ENCODE measurements at regions not wholly inside any gene's neighbourhood (a gene's known extent, or its start where the extent isn't known, plus 50 kb on each side); places are given as distances from the start of the nearest gene placed in this dataset.

DNA sequence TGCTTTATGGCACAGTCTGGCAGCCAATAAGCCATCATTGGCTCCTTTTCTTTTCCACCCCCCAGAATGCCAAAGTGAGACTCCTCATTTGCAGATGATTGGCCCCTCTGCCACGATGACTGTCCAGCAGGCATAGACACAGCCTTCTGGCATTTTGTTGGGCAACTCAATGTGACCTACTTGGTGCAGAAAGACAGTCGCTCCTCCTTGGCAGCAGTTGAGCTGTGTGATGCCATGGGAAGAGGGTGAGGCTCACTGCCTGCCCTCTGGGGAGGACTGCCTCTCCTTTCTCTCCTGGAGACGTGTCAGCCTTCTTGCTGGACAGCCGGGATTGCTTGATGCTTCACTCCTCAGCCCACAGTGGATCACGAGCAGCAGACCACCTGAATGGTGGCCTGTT is 264.9 kb downstream of the C12orf75 start:
- Histone ChIP-seq H3K4me3 (replicated peaks in 1 of 4; ENCODE audit: control extremely low read depth in 1 of 4, insufficient read depth in 1 of 4, low read depth in 3 of 4, low read length in 4 of 4) (no peak overlapping the region), H3K36me3 (ENCODE audit: control insufficient read depth, insufficient read depth, low read length) (no peaks in the 10 kb centered on the region), H4K20me1 (ENCODE audit: control insufficient read depth, extremely low read depth, insufficient read depth, low read length) (no peaks in the 10 kb centered on the region), H3K4me1 (ENCODE audit: control insufficient read depth, extremely low read depth, insufficient read depth, low read length) (no peaks in the 10 kb centered on the region), H3K4me2 (ENCODE audit: extremely low read depth, insufficient read depth, low read length) (no peak overlapping the region), H3K79me2 (ENCODE audit: control insufficient read depth, insufficient read depth, low read length) (no peaks in the 10 kb centered on the region), H3K27ac (ENCODE audit: insufficient read depth, low read length) (no peak overlapping the region), H3K9ac (ENCODE audit: insufficient read depth, low read length) (no peak overlapping the region), H3K9me3 (ENCODE audit: control insufficient read depth, insufficient read depth, low read depth, low read length) (no peaks in the 10 kb centered on the region), H3K27me3 (ENCODE audit: control insufficient read depth, insufficient read depth, low read length) (no peaks in the 10 kb centered on the region), H2AFZ (ENCODE audit: low read length) (no peak overlapping the region)
- TF ChIP-seq, protein P1, sequence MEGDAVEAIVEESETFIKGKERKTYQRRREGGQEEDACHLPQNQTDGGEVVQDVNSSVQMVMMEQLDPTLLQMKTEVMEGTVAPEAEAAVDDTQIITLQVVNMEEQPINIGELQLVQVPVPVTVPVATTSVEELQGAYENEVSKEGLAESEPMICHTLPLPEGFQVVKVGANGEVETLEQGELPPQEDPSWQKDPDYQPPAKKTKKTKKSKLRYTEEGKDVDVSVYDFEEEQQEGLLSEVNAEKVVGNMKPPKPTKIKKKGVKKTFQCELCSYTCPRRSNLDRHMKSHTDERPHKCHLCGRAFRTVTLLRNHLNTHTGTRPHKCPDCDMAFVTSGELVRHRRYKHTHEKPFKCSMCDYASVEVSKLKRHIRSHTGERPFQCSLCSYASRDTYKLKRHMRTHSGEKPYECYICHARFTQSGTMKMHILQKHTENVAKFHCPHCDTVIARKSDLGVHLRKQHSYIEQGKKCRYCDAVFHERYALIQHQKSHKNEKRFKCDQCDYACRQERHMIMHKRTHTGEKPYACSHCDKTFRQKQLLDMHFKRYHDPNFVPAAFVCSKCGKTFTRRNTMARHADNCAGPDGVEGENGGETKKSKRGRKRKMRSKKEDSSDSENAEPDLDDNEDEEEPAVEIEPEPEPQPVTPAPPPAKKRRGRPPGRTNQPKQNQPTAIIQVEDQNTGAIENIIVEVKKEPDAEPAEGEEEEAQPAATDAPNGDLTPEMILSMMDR (conservative IDR thresholded peaks at IDR 0.05 in 1 of 2, IDR thresholded peaks at IDR 0.05 in 1 of 2; ENCODE audit: low read depth in 1 of 2, low read length in 2 of 2): no peak
- TF ChIP-seq EZH2 (IDR thresholded peaks at IDR 0.05; ENCODE audit: low read length, missing control alignments): no peak
- DNase-seq (ENCODE audit: low read depth in 2 of 2): no peak

DNA sequence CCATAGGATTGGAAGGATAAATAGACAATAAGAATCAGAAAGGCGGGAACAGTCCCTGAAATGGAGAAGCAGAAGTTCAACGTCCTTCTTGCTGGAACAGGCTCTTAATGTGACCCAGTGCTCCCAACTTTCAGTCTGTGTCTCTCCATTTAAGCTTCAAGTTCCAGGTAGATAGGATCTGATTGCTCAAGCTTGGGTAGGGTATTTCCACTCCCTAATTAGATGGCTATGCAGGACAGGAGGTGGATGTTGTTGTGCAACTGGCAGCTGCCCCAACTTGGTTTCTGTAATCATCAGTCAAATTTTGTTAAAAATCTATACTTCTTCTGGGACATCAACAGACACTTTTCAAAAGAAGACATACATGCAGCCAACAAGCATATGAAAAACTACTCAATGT is 266.2 kb downstream of the C12orf75 start:
- Histone ChIP-seq H3K9me3 (ENCODE audit: control insufficient read depth, insufficient read depth, low read depth, low read length) (no peaks in the 10 kb centered on the region), H3K4me2 (ENCODE audit: extremely low read depth, insufficient read depth, low read length) (no peak overlapping the region), H4K20me1 (ENCODE audit: control insufficient read depth, extremely low read depth, insufficient read depth, low read length) (no peaks in the 10 kb centered on the region), H3K27ac (ENCODE audit: insufficient read depth, low read length) (no peak overlapping the region), H2AFZ (ENCODE audit: low read length) (no peak overlapping the region), H3K27me3 (ENCODE audit: control insufficient read depth, insufficient read depth, low read length) (no peaks in the 10 kb centered on the region), H3K36me3 (ENCODE audit: control insufficient read depth, insufficient read depth, low read length) (no peaks in the 10 kb centered on the region), H3K4me1 (ENCODE audit: control insufficient read depth, extremely low read depth, insufficient read depth, low read length) (no peaks in the 10 kb centered on the region), H3K4me3 (replicated peaks in 1 of 4; ENCODE audit: control extremely low read depth in 1 of 4, insufficient read depth in 1 of 4, low read depth in 3 of 4, low read length in 4 of 4) (no peak overlapping the region), H3K79me2 (ENCODE audit: control insufficient read depth, insufficient read depth, low read length) (no peaks in the 10 kb centered on the region), H3K9ac (ENCODE audit: insufficient read depth, low read length) (no peak overlapping the region)
- no peak for DNase-seq (ENCODE audit: low read depth in 2 of 2)
- TF ChIP-seq, protein P1 (conservative IDR thresholded peaks at IDR 0.05 in 1 of 2, IDR thresholded peaks at IDR 0.05 in 1 of 2; ENCODE audit: low read depth in 1 of 2, low read length in 2 of 2): no peak
- no peak for TF ChIP-seq EZH2 (IDR thresholded peaks at IDR 0.05; ENCODE audit: low read length, missing control alignments)

DNA sequence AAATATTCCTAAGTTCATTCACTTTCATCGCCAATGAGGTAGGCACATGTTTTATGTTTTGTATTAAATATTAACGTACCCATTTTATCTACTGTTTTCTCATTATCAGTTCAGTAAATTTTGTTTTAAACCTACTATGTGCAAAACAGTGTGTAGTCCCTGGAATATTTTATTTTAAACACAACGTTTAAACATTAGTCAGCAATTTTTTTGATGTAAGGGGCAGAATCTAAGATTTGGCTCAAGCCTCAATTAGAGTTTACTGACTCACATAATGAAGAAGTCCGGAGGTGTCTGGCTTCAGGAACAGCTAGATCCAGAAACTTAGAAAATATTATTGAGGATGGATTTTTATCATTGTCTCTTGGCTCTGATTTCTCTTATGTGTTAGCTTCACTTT is 267.5 kb downstream of the C12orf75 start:
- Histone ChIP-seq H3K4me2 (ENCODE audit: extremely low read depth, insufficient read depth, low read length) (no peak overlapping the region), H3K27ac (ENCODE audit: insufficient read depth, low read length) (no peak overlapping the region), H3K79me2 (ENCODE audit: control insufficient read depth, insufficient read depth, low read length) (no peaks in the 10 kb centered on the region), H3K4me3 (replicated peaks in 1 of 4; ENCODE audit: control extremely low read depth in 1 of 4, insufficient read depth in 1 of 4, low read depth in 3 of 4, low read length in 4 of 4) (no peak overlapping the region), H4K20me1 (ENCODE audit: control insufficient read depth, extremely low read depth, insufficient read depth, low read length) (no peaks in the 10 kb centered on the region), H3K4me1 (ENCODE audit: control insufficient read depth, extremely low read depth, insufficient read depth, low read length) (no peaks in the 10 kb centered on the region), H3K9me3 (ENCODE audit: control insufficient read depth, insufficient read depth, low read depth, low read length) (no peaks in the 10 kb centered on the region), H3K36me3 (ENCODE audit: control insufficient read depth, insufficient read depth, low read length) (no peaks in the 10 kb centered on the region), H3K9ac (ENCODE audit: insufficient read depth, low read length) (no peak overlapping the region), H3K27me3 (ENCODE audit: control insufficient read depth, insufficient read depth, low read length) (no peaks in the 10 kb centered on the region), H2AFZ (ENCODE audit: low read length) (no peak overlapping the region)
- TF ChIP-seq, protein P1 (conservative IDR thresholded peaks at IDR 0.05 in 1 of 2, IDR thresholded peaks at IDR 0.05 in 1 of 2; ENCODE audit: low read depth in 1 of 2, low read length in 2 of 2): no peak
- TF ChIP-seq EZH2 (IDR thresholded peaks at IDR 0.05; ENCODE audit: low read length, missing control alignments): no peak
- no peak for DNase-seq (ENCODE audit: low read depth in 2 of 2)

Measured in fibroblast of lung (primary cell).